AG04450 (cell line): ENCODE measurements at regions not wholly inside any gene's neighbourhood (a gene's known extent, or its start where the extent isn't known, plus 50 kb on each side); places are given as distances from the start of the nearest gene placed in this dataset.

Source experiments
- CTCF ChIA-PET: fragments of 300-600, 350-600 bp; formaldehyde crosslinking; extraction: SDS; loops from one replicate; lab custom pipeline; 2022; ENCODE audit warnings: antibody characterized with exemption, inconsistent platforms; lab: Charles Lee
- POLR2A ChIA-PET: fragments of 350-600 bp; formaldehyde crosslinking; extraction: SDS; loops from one replicate; lab custom pipeline; 2021; ENCODE audit warnings: antibody characterized with exemption, inconsistent platforms; lab: Yijun Ruan, JAX
- DNase-seq: peaks from one replicate; pipeline ENCODE4 v3.0.0-alpha.2; 2011; ENCODE audit warnings: low read depth, low spot score
- H3K27ac ChIP-seq: one replicate; pipeline ENCODE4 v1.5.1; 2012; ENCODE audit warnings: low read depth, low read length, control low read depth
- H3K27me3 ChIP-seq: one replicate; pipeline ENCODE4 v1.6.0; 2012; ENCODE audit warnings: low read length; ENCODE audit not compliant: control insufficient read depth, insufficient read depth
- H3K4me3 ChIP-seq: 2 replicates; pipeline ENCODE4 v1.5.1; 2011; ENCODE audit warnings: mild to moderate bottlenecking, low read depth, low read length, control low read depth
- H3K9me3 ChIP-seq: 2 replicates; pipeline ENCODE4 v1.5.1; 2012; ENCODE audit warnings: low read length; ENCODE audit not compliant: control insufficient read depth, insufficient read depth
- TF ChIP-seq, protein P1 (sequence below): IDR thresholded peaks from 2 replicates; pipeline ENCODE4 v1.5.1; 2011; ENCODE audit warnings: low read depth, low read length, control low read depth, inconsistent platforms

GRCh38 chr3:191696348-191696747, 235.4 kb downstream of the PYDC2 start:
- H3K27me3 ChIP-seq: no peaks in the 10 kb centered on the region
- H3K27ac ChIP-seq: no peak overlapping the region
- CTCF ChIA-PET: no interaction called here
- TF ChIP-seq, protein P1, sequence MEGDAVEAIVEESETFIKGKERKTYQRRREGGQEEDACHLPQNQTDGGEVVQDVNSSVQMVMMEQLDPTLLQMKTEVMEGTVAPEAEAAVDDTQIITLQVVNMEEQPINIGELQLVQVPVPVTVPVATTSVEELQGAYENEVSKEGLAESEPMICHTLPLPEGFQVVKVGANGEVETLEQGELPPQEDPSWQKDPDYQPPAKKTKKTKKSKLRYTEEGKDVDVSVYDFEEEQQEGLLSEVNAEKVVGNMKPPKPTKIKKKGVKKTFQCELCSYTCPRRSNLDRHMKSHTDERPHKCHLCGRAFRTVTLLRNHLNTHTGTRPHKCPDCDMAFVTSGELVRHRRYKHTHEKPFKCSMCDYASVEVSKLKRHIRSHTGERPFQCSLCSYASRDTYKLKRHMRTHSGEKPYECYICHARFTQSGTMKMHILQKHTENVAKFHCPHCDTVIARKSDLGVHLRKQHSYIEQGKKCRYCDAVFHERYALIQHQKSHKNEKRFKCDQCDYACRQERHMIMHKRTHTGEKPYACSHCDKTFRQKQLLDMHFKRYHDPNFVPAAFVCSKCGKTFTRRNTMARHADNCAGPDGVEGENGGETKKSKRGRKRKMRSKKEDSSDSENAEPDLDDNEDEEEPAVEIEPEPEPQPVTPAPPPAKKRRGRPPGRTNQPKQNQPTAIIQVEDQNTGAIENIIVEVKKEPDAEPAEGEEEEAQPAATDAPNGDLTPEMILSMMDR: no peak
- POLR2A ChIA-PET: no interaction called here
- no peak for DNase-seq
- no peak overlapping the region for H3K4me3 ChIP-seq
- H3K9me3 ChIP-seq: no peaks in the 10 kb centered on the region

GRCh38 chr3:191699546-191699945, 238.6 kb downstream of the PYDC2 start:
- H3K27ac ChIP-seq: no peak overlapping the region
- no peak overlapping the region for H3K4me3 ChIP-seq
- POLR2A ChIA-PET: no interaction called here
- no peak for DNase-seq
- CTCF ChIA-PET: no interaction called here
- TF ChIP-seq, protein P1: no peak
- H3K27me3 ChIP-seq: no peaks in the 10 kb centered on the region
- peaks cover 23% of the 10 kb centered on the region for H3K9me3 ChIP-seq

DNA sequence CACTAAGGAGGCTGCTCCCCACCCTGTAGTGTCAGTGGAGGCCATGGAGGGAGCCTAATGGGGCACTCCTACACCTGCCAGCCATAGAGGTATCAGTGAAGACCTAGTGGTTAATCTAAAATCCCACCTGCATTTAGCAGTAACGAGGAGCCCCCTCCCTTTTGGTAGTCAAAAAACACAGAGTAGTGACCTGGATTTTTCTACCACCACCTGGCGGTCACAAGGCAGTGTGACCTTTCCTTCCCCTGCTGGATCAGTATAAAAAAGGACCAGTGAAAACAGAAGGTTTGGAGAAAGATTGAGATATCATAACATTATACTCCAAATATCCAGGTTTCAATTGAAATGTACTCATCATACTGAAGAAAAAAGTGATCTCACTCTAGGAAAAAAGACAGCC, 241.2 kb downstream of the PYDC2 start:
- Histone ChIP-seq H3K9me3 (peaks cover 23% of the 10 kb centered on the region), H3K27ac (no peak overlapping the region), H3K4me3 (no peak overlapping the region), H3K27me3 (no peaks in the 10 kb centered on the region)
- ChIA-PET CTCF (no interaction called here), POLR2A (no interaction called here)
- no peak for DNase-seq
- TF ChIP-seq, protein P1: no peak

DNA sequence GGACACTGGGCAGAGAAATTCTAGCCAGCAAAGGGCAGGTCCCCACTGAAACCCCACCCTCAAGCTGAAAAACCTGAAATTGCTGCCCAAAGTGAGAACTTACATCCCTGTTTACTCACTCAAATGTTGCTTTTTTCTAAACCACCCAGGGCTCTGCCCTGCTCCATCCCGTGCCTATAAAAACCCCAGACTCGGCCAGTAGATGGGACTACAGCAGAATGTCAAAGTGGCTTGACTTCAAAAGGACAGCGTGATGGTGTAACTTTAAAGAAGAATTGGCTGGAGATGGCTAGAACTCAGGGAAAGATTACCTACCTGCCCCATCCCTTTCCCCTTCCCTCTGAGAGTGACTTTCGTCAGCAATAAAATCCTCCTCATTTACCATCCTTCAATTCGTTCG, 246.9 kb downstream of the PYDC2 start:
- DNase-seq: no peak
- POLR2A ChIA-PET: interaction anchor here (1.2 kb wide), 1 partner anchor 505 kb away, joined by 3 read pairs; no protein-coding TSS in a partner anchor
- H3K4me3 ChIP-seq: no peak overlapping the region
- CTCF ChIA-PET: no interaction called here
- no peak overlapping the region for H3K27ac ChIP-seq
- TF ChIP-seq, protein P1: no peak
- peaks cover 21% of the 10 kb centered on the region for H3K9me3 ChIP-seq
- H3K27me3 ChIP-seq: no peaks in the 10 kb centered on the region

GRCh38 chr3:191715585-191715984, 254.6 kb downstream of the PYDC2 start:
- Histone ChIP-seq H3K27ac (no peak overlapping the region), H3K9me3 (peaks cover 7% of the 10 kb centered on the region; the same call in 1 of the 2 replicates), H3K4me3 (no peak overlapping the region), H3K27me3 (no peaks in the 10 kb centered on the region)
- TF ChIP-seq, protein P1: no peak
- POLR2A ChIA-PET: no interaction called here
- CTCF ChIA-PET: interaction anchor here (0.5 kb wide), 1 partner anchor 314 kb away, joined by 5 read pairs; no protein-coding TSS in a partner anchor
- no peak for DNase-seq
